HG02973 (cell line): ENCODE measurements at regions not wholly inside any gene's neighbourhood (a gene's known extent, or its start where the extent isn't known, plus 50 kb on each side); places are given as distances from the start of the nearest gene placed in this dataset.

Experiments
- ATAC-seq: cut with Tn5 transposase; IDR thresholded peaks from one replicate; pipeline ENCODE4 v1.9.1; 2021; ENCODE audit warnings: moderate library complexity; ENCODE audit not compliant: unreplicated experiment

DNA sequence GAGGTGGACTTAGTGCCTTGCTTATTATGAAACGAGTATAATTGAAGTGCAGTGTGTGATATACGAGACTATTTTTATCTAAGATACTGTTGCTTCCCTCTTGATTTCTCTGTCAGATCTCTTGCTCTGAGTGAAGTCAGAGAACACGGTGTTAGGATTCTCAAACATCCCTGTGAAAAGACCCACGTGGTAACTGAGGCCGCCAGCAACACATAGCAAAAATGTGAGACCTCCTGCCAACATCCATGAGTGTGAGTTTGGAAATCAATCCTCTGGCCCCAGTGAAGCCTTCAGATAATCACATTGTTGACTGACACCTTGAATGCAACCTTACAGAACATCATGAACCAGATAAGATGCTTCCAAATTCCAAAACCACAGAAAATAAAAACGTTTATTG is 954.4 kb downstream of the FAT4 start:
- no peak for ATAC-seq

DNA sequence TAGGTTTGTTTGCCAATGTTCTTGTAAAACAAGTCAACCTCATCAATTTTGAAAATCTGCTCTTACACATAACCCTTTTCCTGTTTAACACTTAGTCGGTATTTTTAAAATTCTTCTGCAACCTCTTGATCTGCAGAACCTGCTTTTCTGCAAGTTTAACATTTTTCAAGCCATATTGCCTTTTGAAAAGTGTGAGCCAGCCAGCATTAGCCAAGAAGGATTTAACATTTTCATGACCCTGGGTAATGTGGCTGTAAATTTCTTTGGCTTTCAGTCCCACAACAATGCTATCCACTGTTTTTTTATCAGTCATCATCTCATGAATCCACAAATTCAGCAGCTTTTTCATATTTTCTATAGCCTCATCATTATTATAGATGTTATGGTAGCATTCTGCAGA is 956.5 kb downstream of the FAT4 start:
- no peak for ATAC-seq

DNA sequence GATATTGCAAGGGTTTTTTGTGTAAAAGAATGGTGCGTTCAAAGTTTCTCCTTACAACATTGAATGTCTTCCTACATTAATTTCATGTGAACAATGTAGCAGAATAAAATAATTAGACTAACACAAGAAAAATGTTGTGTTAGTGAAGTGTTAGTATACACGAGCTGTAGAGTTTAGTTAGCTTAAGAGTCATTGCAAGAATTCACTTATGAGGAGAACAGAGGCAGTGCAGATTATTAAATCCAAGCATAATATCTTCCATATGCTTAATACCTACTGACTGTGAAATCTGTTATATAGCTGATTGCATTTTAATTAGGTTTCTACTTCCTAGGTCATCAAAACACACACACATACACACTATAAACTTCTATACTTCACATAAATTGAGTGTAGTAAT is 959.0 kb downstream of the FAT4 start:
- ATAC-seq: no peak

DNA sequence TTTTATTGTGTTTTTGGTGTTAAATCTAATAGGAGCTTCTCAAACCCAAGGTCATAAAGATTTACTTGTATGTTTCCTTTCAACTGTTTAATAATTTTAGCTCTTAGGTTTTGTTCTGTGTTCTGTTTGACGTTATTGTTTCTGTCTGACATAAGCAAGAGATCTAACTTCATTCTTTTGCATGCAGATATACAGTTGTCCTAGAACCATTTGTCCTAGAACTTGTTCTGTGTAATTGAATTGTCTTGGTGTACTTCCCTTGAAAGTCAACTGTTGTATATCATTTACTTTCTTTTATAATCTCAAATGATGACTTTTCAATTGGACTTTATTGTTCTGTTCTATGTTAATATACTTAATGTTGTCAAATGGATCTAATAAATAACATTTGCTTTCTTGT is 977.1 kb downstream of the FAT4 start:
- ATAC-seq: no peak

DNA sequence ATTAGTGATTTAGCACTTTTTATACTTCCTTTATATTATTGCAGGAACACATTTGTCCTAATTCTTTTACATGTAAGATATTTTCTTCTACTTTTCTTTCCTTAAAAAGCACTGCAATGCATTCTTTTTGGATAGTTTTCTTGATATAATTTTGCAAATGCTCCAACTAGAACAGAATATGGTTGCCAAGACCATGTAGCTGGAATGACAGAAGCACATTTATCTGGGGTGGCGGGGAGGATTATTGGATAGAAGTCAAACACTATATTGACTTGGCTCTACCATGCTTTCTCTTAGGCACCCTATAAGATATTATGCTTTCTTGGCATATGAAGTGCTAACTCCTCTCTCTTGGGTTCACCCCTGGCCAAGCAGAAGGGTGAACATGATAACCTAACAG is 983.5 kb downstream of the FAT4 start:
- ATAC-seq: no peak

DNA sequence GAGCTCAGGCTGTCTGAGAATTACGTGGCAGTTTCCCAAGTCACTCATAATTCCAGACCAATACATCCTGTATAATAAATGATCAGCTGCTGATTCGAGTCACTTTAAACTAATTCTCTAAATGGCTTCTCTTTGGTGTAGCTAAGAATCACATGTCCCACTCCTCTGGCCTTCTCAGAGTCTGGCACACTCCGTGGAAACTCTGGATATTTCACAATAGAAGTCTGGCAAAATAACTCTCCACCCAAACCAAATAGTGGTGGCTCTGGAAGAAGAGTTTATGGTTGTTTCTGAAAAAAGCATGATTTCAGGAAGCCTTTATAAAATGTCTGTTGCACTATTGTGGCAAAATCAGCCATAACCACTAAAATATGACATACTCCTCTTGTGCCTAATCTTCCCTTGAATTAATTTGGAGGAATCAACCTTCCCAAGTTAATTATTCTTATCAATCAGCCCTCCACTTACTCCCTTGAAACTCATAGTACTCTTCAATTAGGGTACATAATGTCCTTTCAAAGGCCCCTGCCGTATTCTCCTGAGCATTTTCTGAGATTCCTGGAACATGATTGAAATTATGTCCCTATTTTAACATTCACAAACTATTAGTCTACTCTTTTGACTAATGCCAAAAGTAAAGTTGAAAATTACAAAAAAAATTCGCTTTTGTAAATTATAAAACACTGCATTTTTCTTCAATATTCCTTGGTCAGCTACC is 991.6 kb downstream of the FAT4 start:
- no peak for ATAC-seq

DNA sequence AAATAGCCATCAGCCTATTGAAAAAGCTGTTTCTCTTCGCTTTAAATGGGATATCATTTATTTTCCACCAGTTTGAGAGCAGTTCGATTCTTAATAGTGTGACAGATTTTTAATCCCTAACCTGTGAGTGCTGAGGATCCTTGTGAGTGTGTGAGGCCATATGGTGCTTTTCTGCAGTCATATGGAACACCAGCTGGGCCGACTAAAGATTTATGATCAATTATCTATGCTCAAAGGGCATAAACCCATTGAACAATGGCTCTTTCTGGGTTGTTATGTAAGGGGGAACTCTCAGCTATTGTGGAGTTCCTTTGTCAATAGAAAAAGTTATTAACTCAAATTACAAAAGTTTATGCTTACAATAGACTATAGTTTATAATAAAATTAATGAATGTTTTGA is 1003.6 kb downstream of the FAT4 start:
- ATAC-seq: no peak

DNA sequence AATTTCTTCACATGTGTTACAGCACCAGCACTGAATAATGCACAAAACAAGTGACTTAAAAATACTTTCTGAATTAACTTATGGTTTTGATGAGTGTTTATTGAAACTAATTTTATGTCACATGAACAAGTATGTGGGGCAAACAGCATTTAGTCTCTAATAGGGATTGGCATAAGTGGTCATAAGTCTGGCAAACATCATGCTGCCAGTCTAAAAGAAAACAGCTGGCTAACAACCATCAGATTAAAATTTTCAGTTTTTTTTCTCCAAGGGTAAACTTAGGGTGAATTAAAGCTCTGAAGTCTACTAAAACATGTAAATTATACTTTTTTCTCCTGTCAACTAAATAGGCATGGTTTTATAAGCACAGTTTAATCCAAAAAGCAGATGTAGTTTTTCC is 1014.2 kb downstream of the FAT4 start:
- ATAC-seq: no peak

DNA sequence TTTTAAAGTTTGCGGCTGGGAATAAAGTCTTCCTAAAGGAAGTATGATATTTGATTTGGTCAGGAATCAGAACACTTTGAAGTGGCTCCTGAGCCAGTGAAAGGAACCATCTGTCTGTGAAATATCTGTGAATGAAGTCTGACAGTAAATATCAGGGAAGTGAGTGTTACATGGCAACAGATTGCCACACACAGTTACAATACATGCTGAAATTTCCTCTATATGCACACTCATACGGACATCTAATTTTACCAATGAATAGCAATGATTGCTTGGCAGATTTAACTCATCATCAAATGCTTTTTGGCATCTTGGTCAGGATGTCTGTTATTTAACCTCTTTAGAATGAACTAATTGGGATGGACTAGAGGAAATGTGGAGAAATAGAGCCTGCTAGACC is 1023.8 kb downstream of the FAT4 start:
- ATAC-seq: no peak

DNA sequence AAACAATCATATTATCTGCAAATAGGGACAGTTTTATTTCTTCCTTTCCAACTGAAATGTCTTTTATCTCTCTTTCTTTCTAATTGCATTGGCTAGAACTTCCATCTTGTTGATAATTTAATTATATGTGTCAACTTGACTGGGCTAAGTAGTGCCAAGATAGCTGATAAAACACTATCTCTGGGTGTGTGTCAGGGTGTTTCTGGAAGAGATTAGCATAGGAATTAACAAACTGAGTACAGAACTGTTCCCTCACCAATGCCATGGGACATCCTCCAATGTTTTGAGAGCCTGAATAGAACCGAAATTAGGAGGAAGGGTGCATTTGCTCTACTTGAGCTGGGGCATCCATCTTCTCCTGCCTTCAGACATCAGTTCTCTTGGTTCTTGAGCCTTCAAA is 1027.2 kb downstream of the FAT4 start:
- ATAC-seq: no peak

DNA sequence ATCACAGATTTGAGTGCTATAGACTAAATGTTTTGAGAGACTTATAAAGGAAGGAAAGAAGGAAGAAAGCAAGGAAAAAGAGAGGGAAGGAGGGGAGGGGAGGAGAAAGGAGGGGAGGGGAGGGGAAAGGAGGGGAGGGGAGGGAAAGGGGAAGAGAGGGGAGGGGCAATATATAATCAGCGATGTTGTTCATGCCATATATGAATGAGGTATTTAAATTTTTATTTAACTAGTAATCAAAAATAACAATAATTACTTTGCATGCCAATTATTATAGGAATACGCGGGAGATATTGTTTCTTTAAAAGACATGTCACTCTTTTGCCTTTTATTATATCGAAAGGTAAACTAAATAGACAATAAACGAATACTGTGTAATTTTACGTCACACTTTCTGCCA is 1029.7 kb downstream of the FAT4 start:
- no peak for ATAC-seq

DNA sequence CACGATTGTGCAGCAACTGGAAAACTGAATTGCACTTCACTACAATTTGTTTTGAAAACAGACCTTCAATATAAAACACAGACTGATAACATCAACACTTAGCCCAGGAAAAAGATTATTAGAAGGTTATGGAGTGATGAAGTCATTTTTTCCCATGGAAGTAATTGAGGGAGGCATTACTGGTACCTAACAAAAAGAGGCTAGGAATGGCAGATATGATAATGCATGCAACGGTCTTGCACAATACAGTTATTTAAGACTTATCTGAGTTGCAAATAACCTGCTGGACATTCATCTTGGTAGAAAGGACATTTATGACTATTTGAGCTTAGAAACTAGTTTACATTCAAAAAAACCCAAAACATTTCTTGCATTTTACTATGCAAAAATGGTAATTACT is 1031.9 kb downstream of the FAT4 start:
- no peak for ATAC-seq

DNA sequence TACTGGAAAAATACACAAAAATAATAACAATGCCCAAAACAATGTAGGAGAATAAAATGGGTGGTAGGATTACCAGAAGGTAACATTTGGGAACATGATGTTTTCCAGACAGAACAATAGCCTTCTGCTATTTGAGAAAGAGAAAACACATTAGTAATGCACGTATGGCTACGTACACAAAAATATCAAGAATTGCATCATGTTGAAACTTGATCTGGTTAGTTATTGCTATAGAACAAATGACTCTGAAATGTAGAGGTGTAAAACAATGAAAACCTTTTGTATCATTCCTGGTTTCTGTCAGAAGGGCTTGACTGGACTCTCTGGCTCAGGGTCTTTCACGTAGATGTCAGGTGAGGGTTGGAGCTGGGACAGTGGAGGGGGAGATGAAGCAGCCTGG is 1040.0 kb downstream of the FAT4 start:
- ATAC-seq: no peak

DNA sequence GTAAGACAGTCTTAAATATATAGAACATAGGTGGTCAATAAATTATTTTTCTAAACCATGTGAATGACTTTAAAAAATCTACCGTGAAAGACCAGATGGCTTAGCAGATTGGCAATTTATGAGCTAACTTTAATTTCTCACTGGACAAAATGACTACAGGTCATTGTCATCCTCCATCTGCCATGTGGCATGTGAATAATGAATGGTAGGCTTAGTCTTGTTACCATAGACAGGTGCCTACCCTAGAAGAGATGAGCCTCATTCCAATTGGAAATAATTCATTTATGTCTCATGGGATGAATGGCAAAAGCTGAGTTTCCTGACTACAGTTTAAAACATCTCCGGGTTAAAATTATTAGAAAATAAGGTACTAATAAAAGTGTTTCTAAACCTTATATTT is 1043.3 kb downstream of the FAT4 start:
- no peak for ATAC-seq

DNA sequence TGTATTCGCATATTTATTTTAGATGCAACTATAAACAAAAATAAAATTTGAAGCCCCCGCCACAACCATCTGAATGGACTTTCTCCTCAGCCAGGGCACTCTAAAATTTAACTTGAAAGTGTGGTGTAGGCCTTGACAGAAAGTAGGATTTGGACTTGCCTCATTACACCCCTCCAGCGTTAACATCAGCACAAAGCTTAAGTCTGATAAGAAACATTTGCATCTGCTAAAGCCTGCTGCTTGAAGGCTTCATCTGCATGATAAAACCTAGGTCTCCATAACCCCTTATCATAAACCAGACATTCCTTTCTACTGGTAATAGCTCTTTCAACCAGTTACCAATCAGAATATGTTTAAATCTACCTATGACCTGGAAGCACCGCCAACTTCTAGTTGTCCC is 1046.5 kb downstream of the FAT4 start:
- no peak for ATAC-seq

DNA sequence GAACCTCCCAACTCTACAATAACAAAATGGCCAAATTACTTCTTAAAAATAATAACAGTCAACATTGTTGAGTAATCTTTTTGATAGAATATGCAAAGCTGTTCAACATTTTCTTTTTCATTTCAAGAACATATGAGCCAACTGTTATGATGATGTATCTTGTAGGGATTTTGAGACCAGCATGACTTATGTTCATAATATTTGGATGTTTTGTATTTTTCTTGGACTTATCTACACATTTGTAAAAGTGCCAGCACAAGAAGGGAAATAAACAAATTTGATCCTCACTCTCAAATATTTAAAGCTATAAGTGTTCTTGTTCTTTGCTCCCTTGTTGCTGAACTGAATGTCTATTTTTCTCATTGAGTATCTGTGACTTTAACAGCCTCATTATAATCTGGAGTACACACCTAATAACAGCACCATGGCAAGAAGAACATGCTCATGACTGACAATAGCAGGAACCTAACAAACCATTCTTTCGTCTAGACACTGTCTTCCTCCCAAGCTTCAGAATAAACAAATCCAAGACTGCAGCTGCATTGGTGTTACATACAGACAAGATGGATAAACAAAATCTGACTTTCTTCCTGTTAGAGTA is 1049.7 kb downstream of the FAT4 start:
- no peak for ATAC-seq

DNA sequence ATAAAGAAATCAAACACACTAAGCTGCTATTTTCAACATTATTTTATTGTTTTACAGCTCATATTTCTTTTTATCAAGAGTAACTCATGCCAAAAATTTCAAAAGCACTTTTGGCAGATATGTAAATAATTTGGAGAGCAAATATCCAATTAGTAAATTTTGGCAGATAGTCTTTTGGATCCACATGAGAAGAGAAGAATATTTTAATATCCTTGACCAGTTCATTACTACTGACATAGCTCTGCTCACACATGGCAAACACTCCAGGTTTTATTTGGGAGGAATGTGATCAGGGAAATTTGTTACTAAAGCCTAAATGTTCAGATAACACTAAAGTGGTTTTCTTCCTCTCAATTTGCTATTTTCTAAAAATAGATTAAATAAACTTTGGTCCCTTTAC is 1054.3 kb downstream of the FAT4 start:
- no peak for ATAC-seq

DNA sequence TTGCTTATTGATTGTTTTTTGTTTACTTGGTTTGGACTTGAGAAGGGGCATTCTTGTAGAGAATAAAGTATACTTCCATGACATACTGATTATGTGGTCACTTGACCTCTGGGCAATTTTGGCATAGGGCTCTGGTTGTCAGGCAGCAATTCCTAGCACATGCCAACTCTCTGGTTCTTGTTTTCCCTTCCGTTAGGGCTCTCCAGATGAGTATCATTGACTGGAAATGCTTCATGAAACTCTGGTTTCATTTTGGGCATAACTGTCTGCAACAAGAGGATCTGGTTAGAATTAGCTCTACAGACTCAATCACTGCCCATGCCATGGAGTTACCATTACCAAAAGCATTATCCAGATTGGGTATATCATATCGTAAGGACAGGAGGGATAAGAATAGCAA is 1057.9 kb downstream of the FAT4 start:
- no peak for ATAC-seq

DNA sequence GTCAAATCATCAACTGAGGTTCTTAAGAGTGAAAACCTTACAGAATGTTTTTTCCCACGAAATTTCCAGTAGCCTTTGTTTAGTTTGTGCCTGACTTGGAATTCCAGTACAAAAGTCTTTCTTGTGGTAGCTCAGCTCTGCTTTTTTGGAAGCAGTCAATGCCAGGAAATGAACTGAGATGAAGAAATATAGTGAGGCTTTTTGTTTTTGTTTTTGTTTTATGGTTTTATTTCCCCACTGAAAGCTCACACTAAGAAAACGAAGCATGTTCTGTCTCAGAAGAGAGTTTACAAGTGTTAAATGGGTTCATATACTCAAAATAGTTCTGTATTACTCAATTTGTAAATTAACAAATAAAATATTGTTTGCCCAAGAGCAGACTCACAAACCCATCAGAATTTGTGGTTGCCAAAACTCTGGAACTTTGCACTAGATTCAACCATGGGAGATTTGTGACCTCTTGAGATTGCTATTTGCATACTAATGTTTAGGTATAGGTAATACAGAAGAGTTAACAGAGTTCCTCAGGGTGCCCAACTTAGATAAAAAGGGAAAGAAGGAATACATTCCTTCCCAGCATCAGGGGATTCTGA is 1060.8 kb downstream of the FAT4 start:
- ATAC-seq: no peak

DNA sequence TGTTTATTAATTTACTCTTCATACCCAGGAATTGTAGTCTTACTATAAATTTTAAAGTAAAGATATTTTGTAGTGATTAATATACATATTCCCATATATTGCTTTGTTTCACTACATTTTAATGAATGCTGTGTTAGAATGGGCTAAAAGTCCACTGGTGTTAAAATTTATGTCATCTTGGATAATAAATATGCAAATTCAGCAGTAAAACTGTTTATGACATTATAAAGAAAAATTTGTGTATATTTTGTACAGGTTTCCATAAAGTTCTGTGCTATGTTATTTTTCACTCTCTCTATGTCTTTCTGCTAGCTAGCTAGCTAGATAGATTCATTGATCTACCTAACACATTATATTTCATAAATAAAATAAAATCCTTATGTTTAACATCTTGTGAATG is 1071.2 kb downstream of the FAT4 start:
- ATAC-seq: no peak

DNA sequence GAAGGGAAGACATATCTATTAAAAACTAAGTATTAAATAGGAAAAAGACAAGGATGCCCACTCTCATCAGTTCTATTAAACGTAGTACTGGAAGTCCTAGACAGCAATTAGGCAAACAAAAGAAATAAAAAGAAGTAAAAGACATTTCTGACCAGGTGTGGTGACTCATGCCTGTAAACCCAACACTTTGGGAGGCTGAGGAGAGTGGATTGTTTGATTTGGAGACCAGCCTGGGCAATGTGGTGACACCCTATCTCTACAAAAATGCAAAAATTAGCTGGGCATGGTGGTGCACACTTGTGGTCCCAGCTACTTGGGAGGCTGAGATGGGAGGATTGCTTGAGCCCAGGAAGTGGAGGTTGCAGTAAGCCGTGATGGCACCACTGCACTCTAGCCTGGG is 1071.8 kb downstream of the FAT4 start:
- no peak for ATAC-seq

DNA sequence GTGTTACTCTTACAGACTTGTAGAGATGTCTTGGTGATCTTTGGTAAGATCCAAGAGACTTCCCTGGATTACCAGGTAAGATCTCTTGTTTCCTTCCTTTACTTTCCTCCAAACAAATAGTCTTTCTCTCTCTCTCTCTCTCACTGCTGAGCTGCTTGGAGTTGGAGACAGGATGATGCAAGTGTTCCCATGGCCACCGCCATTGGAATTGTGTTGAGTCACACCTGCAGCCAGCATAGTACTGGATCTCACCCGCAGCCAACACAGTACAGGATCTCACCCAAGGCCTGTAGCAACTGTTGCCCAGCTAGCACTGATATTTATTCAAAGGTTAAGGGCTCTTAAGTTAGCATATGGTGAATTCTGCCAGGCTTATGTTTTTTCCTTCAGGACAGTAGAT is 1080.9 kb downstream of the FAT4 start:
- no peak for ATAC-seq

DNA sequence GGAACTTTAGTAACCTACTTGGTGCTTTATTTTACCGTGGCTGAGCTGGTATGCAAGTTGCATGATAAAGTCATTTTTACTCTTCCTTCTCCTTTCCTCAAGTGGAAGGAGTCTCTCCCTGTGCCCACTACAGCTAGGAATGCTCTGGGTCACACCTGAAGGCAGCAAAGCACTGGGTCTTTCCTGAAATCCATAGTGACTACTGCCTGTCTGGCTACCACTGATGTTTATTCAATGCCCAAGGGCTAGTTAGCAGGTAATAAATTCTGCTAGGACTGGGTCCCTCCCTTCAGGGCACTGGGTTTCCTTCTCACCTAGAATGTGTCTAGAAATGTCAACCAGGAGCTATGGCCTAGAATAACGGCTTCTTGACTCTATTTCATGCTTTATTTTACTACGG is 1081.4 kb downstream of the FAT4 start:
- ATAC-seq: no peak
